ENCODE measurements at regions not wholly inside any gene's neighbourhood (a gene's known extent, or its start where the extent isn't known, plus 50 kb on each side); places are given as distances from the start of the nearest gene placed in this dataset.

DNA sequence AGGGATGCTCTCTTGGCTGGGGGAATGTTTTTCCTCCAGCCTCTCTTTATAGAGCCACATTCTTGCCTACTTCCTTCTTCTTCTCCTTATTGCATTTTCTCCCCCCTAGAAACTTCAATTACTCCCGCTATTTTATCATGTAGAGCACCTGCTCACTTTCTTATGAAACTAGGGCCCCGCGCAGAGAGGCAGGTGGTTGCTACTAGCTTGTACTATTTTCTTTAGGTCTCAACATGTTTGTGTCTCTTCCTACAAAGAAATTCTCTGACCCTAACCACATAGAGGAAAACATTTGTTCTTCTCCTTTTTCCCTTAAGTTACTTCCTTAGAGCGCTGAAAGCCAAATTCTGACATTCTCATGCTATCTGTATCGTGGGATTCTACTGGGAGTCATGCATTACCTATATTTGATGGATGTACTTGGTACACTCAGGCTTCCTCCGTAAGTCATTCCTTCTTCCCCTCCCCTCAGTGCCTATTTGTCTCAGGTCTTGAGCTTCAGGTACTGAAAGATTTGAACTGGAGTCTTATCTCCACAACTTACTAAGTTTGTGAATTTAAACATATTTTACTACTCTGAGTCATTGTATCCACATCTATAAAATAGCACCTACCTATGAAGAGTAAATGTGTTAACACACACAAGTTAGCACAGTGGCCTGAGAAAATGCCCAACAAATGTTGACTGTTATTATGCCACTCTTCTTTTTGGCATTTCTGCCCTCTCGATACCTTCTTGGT is 159.1 kb upstream of the LEF1 start:
- no peak for DNase-seq
- in situ Hi-C loops (cut with HindIII; ENCODE audit: low pct_ligation_motif_present, low pct_unique_long_range_greater_than_20kb, low sequenced_read_pairs), result no loop called here

DNA sequence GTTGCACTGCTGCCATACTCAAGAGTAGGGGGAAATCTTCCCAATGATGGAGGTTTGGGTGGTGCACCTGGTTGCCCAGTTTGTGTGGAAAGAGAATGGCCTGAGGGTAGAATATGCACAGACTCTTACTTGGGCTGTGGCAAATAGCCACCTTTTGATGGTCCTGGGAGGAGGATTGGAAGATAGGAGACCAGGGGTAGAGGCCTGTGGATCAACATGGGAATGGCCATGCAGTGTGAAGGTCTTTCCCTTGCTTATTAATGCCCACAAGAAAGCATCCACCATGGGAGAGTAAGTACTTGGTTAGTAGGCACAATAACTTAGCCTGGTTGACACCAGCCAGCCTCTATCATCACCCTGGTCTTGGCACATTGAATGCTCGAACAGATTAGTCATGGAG is 156.8 kb upstream of the LEF1 start:
- DNase-seq, result no peak
- in situ Hi-C loops (cut with HindIII; ENCODE audit: low pct_ligation_motif_present, low pct_unique_long_range_greater_than_20kb, low sequenced_read_pairs), result no loop called here

DNA sequence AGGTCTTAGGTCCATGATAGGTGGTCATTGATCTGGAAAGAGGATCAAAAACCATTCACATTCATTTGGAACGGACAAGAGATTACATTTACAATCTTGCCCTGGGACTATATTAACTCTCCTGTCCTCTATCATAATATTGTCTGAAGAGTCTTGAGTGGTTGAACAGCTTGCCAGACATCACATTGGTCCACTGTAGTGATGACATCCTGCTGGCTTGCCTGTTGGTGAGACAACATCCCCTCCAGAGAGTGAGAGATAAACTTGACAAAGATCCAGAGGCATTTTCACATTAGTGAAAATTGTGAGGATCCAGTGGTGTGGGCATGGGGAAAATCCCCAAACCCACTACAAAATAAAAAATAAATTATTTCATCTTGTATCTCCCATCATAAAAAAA is 155.7 kb upstream of the LEF1 start:
- no peak for DNase-seq
- in situ Hi-C loops (cut with HindIII; ENCODE audit: low pct_ligation_motif_present, low pct_unique_long_range_greater_than_20kb, low sequenced_read_pairs), result no loop called here

DNA sequence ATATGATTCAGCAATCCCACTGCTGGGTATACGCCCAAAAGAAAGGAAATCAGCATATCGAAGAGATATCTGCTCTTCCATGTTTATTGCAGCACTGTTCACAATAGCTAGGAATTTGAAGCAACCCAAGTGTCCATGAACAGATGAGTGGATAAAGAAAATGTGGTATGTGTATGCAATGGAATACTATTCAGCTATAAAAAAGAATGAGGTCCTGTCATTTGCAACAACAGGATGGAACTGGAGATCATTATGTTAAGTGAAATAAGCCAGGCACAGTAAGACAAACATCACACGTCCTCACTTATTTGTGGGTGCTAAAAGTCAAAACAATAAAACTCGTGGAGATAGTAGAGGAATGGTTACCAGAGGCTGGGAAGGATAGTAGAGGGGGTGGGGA is 153.8 kb upstream of the LEF1 start:
- in situ Hi-C loops (cut with HindIII; ENCODE audit: low pct_ligation_motif_present, low pct_unique_long_range_greater_than_20kb, low sequenced_read_pairs), result no loop called here
- no peak for DNase-seq

DNA sequence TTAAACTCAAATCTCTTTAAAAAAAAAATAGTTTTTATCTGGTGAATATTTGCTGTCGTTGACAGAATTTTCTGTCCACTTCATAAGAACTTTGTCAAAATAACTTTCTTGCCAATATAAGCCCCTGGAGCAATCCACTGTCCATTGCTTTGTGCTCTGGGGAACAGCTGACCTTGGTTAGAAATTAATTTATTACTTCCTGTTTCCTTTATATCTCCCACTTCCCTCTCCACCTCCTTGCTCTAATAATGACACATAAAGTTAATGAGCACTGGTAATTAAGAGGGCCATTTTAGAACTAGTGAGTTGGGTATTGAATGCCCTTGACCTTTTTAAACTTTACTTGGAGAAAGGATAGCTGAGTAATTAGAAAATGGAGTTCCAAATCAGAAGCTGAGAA is 151.3 kb upstream of the LEF1 start:
- DNase-seq, result no peak
- in situ Hi-C loops (cut with HindIII; ENCODE audit: low pct_ligation_motif_present, low pct_unique_long_range_greater_than_20kb, low sequenced_read_pairs), result no loop called here

DNA sequence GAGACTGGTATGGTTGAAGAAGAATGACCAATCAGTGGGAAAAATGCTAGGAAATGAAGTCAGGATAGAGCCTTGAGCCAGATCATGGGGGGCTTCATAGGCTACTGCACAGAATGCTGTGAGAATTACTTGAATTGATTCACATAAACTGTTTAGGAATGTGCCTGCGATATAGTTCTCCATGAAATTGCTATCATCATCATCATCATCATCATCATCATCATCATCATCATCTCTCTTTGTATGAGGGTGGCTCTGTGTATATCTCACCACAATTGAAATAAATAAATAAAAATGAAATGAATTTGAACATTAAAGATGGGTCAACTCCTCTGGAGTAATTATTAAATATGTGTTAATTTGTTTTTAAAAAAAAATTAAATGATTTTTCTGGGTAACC is 148.6 kb upstream of the LEF1 start:
- in situ Hi-C loops (cut with HindIII; ENCODE audit: low pct_ligation_motif_present, low pct_unique_long_range_greater_than_20kb, low sequenced_read_pairs), result no loop called here

DNA sequence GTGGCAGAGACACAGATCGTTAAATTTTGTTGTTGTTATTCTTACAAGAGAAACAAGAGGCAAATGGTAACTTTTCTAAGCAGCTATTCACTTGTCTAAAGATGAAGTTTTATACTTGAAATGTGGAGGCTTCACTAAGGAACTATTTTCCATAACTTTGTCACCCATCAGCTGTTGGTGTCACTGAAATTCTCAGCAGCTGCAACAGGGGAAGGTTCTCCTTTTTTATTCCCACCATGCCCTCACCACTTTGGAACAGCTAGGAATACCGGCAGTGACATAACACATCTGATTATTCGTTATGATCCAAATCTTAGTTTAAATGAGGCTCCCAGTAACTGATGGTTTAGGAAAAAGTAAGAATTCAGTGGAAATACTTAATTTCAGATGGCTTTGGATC is 147.0 kb upstream of the LEF1 start:
- in situ Hi-C loops (cut with HindIII; ENCODE audit: low pct_ligation_motif_present, low pct_unique_long_range_greater_than_20kb, low sequenced_read_pairs), result no loop called here
- no peak for DNase-seq

More for the DNA sequence above, 148.6 kb upstream of the LEF1 start:
- no peak for DNase-seq

DNA sequence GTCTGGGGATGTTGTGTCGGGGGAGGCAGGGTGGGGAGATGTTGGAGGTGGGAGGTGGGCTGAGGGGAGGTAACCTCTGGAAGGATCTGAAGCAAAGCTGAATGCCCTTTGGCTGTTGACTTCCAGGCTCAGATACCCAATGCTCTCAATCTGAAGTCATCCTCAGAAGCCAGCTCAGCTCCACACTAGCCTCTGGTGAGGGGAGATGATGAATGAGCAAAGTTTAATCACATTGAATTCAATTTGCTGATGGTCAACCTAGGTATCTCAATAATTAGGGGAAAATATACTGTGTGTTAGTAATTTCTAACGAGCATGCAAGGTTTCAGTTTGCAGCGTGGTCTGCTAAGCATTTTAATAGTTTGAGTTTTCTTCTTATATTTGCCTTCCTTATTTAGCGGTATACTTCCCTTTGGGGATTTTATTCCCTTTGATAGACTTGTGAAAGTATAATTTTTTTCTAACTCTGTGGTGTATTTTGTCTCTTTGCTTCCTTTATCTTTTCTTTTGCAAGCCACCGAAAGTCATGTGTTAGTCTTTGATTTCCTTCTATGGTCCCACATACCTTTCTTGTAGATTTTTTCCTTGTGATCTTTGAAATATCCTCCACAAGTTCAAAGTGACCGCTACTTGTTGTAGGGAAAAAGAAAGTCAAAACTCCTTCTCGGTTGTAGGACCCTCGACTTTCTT is 146.3 kb upstream of the LEF1 start:
- no peak for DNase-seq
- in situ Hi-C loops (cut with HindIII; ENCODE audit: low pct_ligation_motif_present, low pct_unique_long_range_greater_than_20kb, low sequenced_read_pairs), result no loop called here

DNA sequence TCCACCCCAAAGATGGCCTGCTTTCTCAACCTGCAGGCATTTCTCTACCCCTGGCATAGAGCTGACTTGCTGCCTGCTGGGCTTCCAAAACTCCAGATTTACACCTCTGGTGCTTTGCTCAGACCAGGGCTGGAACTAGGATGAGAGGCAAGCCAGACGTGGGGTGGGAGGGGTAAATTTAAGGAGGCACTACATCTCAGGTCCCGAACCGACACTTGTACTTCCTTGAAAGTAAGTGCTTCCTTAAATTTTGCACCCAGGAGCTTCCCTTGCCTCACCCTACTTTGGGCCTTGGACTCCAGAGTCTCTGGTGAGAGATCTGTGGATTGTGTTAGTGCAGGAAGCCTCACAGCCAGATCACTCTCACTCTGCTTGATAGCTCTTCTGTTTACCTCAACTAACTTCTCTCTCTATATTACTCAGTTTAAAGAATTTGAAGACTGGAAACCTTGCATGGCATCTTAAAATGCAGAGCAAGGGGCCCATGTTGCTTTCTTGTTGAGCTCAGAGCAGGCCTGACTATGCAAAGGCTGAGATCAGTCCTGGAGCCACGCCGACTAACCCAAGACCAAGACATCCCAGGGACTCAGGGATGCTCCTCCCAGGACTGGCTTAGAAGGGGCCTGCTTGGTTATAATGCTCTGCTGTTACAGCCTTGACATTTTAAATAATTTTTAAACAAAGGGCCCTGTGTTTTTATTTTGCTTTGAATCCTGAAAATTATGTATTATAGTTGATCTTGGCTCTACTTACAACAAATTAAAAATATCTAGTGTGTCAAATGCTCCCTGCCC is 145.0 kb upstream of the LEF1 start:
- no peak for DNase-seq
- in situ Hi-C loops (cut with HindIII; ENCODE audit: low pct_ligation_motif_present, low pct_unique_long_range_greater_than_20kb, low sequenced_read_pairs), result no loop called here

DNA sequence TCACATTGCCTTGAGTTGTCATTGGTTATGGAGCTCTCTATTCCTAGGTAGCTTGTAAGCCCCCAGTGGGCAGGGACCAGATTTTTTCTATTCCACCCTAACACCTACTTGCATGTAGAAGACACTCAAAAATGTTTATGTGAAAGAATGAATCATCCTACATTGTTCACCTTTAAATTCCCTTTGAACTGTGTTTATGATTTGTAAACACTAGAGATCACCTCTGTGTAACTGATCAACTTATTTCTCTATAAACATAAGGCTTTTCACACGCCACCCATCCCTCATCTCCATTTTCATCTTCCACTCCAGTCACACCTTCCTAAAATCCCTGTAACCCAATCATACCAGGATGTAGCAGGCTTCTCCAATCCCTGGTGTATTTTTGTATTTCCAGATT is 142.6 kb upstream of the LEF1 start:
- in situ Hi-C loops (cut with HindIII; ENCODE audit: low pct_ligation_motif_present, low pct_unique_long_range_greater_than_20kb, low sequenced_read_pairs), result no loop called here
- DNase-seq, result no peak

DNA sequence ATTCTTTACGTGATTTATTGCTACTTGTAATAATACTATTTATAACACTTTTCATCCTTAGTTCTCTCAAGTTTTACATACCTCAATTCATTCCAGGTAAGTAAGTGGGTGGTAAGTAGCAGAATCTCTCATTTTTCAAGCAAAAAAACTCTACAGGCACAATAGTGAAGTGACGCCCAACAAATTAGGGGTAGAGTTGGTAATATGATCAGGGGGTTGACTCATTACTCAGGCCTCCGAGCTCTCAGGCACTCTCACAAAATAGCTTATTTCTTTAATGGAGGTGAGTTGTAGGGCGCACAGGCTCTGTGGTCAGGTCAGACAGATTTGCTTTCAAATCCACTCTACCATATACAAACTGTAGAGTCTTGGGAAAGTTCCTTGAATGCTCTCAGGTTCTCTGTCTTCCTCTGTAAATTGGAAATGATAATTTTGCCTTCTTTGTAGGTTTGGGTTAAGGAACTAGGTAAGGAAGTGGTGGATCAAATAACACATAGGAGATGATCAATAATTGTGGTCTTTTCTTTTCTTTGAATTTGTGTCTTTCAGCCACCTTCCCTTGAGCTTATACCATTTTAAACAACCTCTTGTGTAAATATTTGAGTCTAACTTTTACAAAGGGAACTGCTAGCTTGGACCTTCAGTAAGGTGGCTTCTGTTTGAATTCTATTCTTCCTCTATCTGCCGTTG is 134.9 kb upstream of the LEF1 start:
- in situ Hi-C loops (cut with HindIII; ENCODE audit: low pct_ligation_motif_present, low pct_unique_long_range_greater_than_20kb, low sequenced_read_pairs), result no loop called here
- no peak for DNase-seq

DNA sequence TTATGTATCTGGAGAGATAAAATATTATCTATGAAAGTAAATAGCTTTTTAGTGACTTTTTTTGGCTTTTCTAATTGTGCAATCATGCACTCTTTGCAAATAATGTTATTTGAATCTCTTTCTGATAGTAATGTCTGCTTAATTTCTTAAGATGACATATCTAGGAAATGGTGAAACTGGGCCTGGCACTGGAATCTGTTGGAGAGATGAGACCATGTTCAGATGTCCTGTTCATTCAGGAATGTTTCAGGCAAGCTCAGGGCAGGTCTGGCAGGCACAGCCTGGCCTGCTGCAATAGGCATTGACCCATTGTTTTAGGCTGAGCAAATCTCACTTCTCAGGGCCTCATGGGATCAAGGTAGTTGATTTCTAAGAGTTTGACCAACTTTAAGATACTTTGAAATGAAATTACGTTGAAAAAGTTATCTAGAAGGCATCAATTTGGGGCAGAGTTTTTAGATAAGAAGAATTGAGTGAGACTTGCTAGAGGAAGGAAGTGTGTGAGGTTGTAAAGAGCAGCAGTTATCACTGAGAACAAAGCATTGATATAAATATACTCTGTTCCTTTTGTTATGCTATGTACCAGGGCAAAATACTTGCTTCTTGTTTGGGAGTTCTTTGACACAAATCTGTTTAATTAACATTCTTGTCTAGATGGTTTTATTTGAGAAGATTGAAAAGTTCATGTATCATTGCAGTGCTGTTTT is 133.0 kb upstream of the LEF1 start:
- DNase-seq, result no peak
- in situ Hi-C loops (cut with HindIII; ENCODE audit: low pct_ligation_motif_present, low pct_unique_long_range_greater_than_20kb, low sequenced_read_pairs), result no loop called here

DNA sequence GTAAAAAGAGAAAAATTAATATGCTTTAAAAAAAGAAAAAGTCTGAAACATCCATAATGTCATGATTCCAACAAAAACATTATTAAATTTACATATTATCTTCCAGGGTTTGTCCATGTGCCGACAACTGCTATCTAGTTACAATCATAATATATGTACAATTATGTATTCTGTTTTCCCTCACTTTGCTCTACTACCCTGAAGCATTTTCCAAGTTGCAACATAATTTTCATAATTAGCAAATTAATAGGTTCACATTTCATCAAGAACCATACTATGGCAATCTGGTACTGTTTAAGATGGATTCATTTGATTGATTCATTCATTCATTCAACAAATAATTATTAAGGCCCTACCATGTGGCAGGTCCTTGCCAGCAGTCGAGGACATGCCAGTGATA is 128.9 kb upstream of the LEF1 start:
- DNase-seq, result no peak
- in situ Hi-C loops (cut with HindIII; ENCODE audit: low pct_ligation_motif_present, low pct_unique_long_range_greater_than_20kb, low sequenced_read_pairs), result no loop called here

DNA sequence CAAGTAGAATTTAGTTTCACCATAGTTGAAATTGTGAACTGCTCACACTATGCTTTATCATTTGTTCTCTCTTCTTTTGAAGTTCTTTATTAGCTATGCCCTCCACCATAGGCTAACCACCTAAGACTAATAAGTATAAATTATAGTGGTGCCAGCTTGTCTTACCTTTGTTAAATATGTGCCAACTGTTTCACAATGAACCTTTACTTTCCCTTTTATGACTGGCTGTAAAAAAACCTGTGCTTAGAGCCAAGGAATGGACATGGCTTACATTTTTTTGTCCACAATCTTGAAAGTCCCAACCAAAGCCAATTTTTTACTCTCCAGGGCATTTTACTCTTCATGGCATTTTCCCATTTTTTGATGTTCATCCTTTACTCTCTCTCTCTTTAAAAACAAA is 123.5 kb upstream of the LEF1 start:
- in situ Hi-C loops (cut with HindIII; ENCODE audit: low pct_ligation_motif_present, low pct_unique_long_range_greater_than_20kb, low sequenced_read_pairs), result no loop called here
- no peak for DNase-seq

DNA sequence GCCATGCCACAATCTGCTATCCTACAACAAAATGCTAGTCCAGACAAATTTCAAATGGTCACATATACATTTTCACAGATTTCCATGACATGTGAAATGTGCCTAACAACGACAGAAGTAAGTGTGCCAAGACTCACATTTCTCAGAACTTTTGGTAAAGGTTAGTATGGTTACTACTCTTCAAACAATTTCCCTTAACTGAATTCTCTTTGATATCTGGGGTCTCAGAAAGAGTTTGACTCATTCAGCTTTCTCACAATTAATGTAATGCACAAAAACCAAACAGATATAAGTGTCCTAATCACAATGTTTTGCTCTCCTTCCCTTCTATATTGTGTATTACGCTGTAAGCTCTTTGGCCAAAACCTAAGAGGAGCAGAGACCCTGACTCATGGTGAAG is 122.4 kb upstream of the LEF1 start:
- in situ Hi-C loops (cut with HindIII; ENCODE audit: low pct_ligation_motif_present, low pct_unique_long_range_greater_than_20kb, low sequenced_read_pairs), result no loop called here
- no peak for DNase-seq

DNA sequence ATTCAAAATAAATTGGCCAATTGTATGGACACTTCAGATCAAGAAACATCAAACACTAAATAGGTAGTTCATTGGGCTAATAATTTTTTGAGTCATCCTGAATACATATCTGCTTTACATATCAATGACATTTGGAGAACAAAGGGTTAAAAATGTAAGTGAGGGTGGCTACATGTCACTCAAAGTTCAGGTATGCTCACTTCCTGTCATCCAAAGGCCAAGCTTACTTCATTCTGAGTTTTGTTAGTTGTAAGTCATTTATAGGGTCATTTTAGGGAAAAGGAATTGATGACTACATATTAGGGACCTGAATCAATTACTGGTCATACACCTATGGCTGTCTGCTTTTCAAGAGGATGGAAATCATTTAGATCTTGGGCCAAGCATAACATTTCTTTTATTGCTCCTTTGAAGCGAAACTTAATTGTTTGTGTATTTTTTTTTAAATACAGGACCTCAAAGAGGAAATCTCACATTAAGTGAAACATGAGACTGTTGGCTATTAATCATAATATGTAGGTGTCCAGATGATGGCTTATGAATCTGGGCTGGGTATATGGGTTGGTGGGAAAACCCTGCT is 119.2 kb upstream of the LEF1 start:
- in situ Hi-C loops (cut with HindIII; ENCODE audit: low pct_ligation_motif_present, low pct_unique_long_range_greater_than_20kb, low sequenced_read_pairs), result no loop called here
- no peak for DNase-seq

DNA sequence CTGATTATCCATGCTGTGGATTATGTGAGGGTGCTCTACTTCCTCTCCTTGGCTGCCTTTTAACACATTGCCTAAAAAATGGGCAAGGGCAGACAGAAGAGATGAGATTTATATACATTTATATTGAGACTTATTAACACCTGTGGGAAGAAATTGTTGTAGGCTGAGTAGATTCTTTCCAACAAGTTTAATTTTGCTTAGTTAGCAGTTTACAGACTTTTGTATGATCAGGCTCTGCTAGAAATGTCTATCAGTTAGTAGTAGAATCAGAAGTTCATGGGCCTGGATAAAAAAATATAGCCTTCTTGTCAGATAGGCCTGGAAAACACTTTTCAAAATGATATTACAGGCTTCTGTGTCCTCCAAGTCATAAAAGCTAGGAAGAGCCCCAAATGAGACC is 111.3 kb upstream of the LEF1 start:
- in situ Hi-C loops (cut with HindIII; ENCODE audit: low pct_ligation_motif_present, low pct_unique_long_range_greater_than_20kb, low sequenced_read_pairs), result no loop called here

DNA sequence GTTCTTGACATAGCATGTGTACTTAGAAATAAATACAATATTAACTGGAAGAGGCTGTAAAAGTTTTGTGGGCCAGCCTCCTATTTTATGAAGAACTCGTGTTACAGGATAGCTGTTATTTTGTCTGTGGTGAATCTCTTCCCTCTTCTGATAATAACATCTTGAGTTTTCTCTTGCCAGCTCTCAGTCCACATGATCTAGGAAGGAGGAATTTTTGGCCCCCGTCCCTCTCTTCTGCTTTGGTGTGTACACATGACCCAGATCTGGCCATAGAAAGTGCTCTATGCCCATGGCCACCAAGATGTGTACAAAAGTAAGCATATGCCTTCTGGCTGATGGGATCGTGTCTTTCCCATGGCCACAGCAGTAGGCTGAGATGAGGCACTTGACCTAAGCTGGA is 108.0 kb upstream of the LEF1 start:
- no peak for DNase-seq
- in situ Hi-C loops (cut with HindIII; ENCODE audit: low pct_ligation_motif_present, low pct_unique_long_range_greater_than_20kb, low sequenced_read_pairs), result no loop called here

More for the DNA sequence above, 111.3 kb upstream of the LEF1 start:
- DNase-seq, result no peak

Measured in ACHN (cell line).